Vagina (tissue), 2 donors: ENCODE measurements at regions not wholly inside any gene's neighbourhood (a gene's known extent, or its start where the extent isn't known, plus 50 kb on each side); places are given as distances from the start of the nearest gene placed in this dataset.

Source experiments
- POLR2A ChIP-seq, 2 donors: fragments of 450-650 bp; IDR thresholded peaks; one replicate each; pipeline ENCODE4 v1.6.1; 2017; ENCODE audit warnings: antibody characterized with exemption in 2 of 2, mild to moderate bottlenecking in 2 of 2, moderate library complexity in 2 of 2
- POLR2AphosphoS5 ChIP-seq, 2 donors: sonication (generic); formaldehyde crosslinking; IDR thresholded peaks; one replicate each; pipeline ENCODE4 v1.9.0; 2017; ENCODE audit warnings: antibody characterized with exemption in 2 of 2, mild to moderate bottlenecking in 2 of 2, low read depth in 1 of 2; ENCODE audit not compliant: insufficient read depth in 1 of 2
- TF ChIP-seq, protein P1 (sequence below), 3 experiments: fragments of 450-650 bp in 2 of 3; fragments of 200-600 bp in 1 of 3; sonication (generic) in 1 of 3; IDR thresholded peaks; one replicate each; pipeline ENCODE4 v1.5.1; 2017 to 2019; ENCODE audit warnings: antibody characterized with exemption in 3 of 3, mild to moderate bottlenecking in 2 of 3, moderate library complexity in 2 of 3

GRCh38 chr7:53095731-53096501 is 60.5 kb downstream of the POM121L12 start:
- no peak for TF ChIP-seq POLR2A (IDR thresholded peaks at IDR 0.05)
- no peak for TF ChIP-seq POLR2AphosphoS5 (IDR thresholded peaks at IDR 0.05; ENCODE audit: insufficient read depth in 1 of 2, low read depth in 1 of 2)
- TF ChIP-seq, protein P1, sequence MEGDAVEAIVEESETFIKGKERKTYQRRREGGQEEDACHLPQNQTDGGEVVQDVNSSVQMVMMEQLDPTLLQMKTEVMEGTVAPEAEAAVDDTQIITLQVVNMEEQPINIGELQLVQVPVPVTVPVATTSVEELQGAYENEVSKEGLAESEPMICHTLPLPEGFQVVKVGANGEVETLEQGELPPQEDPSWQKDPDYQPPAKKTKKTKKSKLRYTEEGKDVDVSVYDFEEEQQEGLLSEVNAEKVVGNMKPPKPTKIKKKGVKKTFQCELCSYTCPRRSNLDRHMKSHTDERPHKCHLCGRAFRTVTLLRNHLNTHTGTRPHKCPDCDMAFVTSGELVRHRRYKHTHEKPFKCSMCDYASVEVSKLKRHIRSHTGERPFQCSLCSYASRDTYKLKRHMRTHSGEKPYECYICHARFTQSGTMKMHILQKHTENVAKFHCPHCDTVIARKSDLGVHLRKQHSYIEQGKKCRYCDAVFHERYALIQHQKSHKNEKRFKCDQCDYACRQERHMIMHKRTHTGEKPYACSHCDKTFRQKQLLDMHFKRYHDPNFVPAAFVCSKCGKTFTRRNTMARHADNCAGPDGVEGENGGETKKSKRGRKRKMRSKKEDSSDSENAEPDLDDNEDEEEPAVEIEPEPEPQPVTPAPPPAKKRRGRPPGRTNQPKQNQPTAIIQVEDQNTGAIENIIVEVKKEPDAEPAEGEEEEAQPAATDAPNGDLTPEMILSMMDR (IDR thresholded peaks at IDR 0.05) = no peak
